ENCODE measurements at regions not wholly inside any gene's neighbourhood (a gene's known extent, or its start where the extent isn't known, plus 50 kb on each side); places are given as distances from the start of the nearest gene placed in this dataset.

DNA sequence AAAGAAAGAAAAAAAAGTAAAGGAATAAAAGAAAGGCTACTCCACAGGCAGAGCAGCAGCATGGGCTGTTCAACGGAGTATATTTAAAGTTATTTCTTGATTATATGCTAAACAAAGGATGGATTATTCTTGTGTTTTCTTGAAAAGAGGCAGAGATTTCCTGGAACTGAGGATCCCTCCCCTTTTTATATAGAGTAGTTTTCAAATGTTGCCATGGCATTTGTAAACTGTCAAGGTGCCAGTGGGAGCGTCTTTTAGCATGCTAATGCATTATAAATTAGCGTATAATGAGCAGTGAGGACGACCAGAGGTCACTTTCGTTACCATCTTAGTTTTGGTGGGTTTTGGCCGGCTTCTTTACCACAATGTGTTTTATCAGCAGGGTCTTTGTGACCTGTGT is 383.0 kb downstream of the PCNX1 start:
- DNase-seq = no peak

DNA sequence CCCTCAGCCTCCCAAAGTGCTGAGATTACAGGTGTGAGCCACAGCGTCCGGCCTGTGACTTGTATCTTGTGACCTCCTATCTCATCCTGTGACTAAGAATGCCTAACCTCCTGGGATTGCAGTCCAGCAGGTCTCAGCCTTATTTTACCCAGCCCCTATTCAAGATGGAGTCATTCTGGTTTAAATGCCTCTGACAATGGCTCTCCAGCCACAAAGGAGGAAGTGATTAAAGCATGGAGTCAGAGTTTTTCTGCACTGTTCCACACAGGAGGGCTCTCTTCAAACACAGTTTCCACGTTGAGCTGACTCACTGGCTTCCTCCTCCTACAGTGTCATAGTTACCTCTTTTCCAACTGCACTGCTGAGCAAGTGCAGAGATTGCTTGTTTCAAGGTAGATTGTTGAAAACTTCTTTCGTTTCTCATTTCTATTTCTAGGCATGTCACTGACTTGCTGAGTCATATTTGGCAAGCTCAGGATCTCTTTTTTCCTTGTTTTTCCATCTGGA is 383.8 kb downstream of the PCNX1 start:
- DNase-seq = no peak

DNA sequence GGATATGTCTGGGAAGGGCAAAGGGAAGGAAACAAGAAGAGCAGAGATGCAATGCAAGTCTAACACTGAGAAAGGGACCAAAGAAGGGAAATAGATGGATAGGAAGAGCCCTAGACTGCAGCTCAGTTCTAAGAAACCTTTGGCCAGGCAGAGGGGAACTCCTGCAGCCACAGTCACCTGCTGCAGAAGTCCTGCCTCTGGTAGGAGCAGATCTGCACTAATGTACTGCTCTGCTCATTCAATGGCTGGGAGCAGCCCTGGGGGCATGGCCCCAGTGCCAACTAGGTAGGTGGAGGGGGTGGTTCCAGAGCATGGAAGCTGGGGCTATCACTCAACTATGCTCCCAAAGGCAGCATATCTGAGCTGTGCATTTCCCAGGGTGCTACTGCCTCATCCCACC is 388.9 kb downstream of the PCNX1 start:
- no peak for DNase-seq

GRCh38 chr14:71300566-71301330 is 393.5 kb downstream of the PCNX1 start:
- no peak for DNase-seq

DNA sequence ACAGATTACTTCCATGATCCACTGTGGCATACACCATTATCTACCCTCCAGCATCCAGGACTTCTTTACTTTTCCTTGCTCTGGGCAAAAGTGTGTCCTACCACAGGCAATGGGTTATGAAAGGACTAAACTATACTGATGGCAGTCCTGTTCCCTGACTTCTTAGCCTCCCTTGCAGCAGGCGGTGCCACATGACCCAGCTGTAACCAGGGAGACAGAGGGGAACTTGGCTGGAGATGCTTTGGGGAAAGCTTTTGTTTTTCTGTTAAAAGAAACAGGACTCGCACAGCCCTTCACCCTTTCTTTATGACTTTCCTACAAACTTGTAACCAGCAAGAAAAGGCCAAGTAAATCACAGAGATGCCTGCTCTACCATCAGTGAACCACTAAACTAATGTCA is 394.4 kb downstream of the PCNX1 start:
- no peak for DNase-seq

DNA sequence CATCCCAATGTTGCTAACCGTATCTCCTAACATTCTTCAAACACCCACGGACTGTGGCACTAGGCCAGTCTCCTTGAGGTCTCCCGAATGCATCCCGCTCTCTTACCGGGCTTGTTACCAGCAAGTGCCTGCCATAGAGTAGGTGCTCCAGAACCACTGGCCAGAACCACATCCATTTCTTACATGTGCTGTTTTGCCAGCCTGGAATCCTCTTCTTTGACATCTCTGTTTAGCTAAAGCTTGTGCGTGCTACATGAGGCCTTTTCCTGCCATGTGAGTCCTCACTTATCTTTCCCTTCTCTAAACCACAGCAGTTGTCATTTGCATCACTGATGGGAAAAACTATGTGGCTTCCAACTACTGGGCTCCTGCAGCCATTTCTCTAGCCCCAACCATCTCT is 397.4 kb downstream of the PCNX1 start:
- no peak for DNase-seq

GRCh38 chr14:71308671-71309070 is 401.4 kb downstream of the PCNX1 start:
- no peak for DNase-seq

DNA sequence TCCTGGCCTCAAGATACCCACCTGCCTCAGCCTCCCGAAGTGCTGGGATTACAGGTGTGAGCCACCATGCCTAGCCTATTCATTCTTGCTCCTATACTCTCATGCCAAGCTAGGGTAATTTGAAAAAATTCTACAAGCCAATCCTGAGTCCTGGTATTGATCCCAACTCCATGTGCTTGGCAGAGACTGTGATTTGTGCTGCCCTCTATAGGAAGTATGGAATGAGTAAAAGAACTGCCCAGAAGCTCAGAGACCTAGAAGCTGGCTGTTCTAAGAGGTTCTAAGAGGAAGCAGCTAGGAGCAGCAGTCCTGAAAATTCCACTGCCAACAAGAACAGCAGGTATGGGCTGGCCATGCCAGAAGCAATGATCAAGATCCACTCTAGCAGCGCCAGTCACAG is 402.5 kb downstream of the PCNX1 start:
- DNase-seq = no peak

GRCh38 chr14:71311061-71311460 is 403.8 kb downstream of the PCNX1 start:
- no peak for DNase-seq

DNA sequence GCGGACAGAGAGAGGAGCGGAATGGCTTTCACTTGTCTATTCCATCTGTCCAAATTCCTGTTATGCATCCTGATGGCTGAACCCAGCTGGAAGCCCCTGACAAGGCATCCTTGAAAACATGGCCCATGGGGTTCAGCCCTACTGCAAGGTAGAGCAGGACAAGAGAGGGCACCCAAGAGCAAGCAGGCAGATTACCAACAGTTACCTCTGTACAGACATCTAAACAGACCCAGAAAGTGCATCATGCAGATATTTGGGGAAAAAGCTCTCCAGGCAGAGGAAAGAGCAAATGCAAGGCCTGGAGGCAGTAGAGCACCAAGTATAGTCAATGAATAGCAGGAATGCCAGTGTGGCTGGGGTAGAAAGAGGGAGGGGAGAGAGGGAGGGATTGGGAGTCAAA is 407.5 kb downstream of the PCNX1 start:
- no peak for DNase-seq

DNA sequence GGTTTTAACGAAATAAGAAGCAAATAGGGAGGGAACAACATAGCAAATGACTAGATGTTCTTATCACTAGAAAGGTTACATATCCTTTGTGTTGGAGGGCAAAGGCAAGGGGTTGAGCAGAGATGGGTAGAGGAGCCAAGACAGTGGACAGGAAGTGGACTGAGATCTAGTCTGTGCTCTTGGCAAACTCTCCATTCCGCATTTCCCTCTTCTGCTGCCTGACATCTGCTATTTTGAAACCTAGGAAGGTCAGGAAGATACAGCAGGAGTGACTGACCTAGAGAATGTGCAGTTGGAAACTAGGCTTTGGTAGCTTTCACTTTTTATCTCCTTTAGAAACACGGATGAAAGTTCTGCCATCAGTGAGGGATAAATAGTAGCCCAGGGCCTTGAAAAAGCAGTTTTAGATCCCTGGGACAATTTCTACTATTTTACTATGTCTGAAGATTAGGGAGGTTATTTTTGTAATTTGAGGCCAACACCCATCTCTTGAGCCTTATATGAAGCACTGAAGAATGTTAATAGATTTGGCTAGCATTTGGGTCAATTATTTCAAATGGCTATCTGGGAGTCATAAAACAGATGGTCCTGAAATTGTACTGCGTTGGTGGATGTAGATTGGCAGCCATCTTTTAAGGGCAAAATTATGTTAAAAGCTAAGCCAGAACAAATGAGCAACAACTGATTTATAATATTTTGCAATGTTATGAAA is 410.3 kb downstream of the PCNX1 start:
- DNase-seq = no peak

DNA sequence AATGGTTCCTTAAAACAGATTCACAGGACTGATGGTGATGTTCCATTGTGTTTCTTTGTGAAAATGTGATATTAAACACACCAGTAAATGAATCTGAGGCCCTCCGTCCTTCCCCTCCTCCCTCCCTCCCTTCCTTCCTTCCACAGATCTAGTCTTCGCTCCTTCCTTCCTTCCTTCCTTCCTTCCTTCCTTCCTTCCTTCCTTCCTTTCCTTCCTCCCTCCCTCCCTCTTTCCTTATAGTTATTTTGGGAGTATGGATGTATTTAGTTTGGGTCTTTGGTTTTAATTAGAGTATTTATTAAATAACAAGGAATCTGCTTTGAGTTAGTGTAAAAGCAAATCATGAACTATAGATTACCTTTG is 410.8 kb downstream of the PCNX1 start:
- DNase-seq = no peak

- DNase-seq = no peak
These were observed 412.4 kb downstream of the PCNX1 start for GRCh38 chr14:71319666-71320065.

GRCh38 chr14:71320107-71320733 is 413.0 kb downstream of the PCNX1 start, which contains the start of gene SIPA1L1:
SIPA1L1 (plus strand) TSS chr14:71320476.
- peak; percentile 96 for DNase-seq

GRCh38 chr14:71320734-71321573 is 413.7 kb downstream of the PCNX1 start:
- no peak for DNase-seq

- DNase-seq = no peak
These were observed 414.5 kb downstream of the PCNX1 start for GRCh38 chr14:71321574-71322315.

- no peak for DNase-seq
These were observed 415.5 kb downstream of the PCNX1 start for GRCh38 chr14:71322655-71323250.

GRCh38 chr14:71324767-71325272 is 417.6 kb downstream of the PCNX1 start:
- no peak for DNase-seq

DNA sequence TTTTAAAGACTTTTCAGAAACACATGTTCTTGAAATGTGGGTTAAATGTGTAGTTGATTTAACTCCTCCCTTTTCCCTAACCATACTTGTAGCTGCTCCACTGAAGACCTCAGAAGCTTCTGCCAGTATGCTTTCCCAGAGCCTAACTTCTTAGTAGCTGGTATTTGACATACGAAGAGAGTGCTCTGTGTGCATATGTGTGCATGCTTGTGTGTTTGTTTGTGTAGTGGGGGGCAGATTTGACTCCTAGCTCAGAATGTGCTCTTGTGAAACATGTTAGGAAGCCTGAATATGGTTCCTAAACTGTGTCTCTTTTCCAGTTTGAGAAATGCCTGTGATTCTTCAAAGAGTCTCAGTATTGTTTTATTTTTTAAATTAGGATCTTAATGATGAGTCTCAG is 420.4 kb downstream of the PCNX1 start:
- no peak for DNase-seq

DNA sequence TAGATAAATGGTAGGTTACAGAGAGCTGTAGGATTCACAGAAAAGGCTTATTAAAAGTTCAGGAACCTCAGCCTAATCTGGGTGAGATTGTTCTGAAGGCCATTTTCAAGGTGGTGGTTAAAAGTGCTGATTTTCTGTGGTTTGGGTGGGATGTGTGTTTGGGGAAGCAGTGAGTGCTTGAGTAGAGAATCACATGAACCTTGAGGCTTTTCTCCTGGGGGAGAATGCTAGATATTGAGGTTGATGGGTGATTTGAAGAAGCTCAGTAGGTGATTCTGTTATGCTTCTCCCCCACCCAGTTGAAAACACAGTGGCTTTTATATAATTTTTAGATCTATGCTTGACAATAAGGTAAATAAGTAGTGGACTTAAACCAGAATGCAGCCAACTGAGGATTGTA is 420.9 kb downstream of the PCNX1 start:
- DNase-seq = no peak

DNA sequence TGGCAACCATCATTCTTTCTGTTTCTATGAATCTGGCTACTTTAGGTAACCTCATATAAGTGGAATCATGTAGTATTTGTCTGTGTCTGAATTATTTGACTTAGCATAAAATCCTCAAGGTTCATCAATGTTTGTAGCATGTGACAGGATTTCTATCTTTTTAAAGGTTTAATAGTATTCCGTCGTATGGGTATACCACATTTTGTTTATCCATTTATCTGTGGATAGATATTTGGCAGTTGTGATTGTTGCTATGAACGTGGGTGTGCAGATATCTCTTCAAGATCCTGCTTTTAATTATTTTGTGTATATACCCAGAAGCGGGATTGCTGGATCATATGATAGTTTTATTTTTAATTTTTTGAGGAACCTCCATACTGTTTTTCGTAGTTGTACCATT is 421.7 kb downstream of the PCNX1 start:
- DNase-seq = no peak

- DNase-seq = no peak
These were observed 424.1 kb downstream of the PCNX1 start for GRCh38 chr14:71331403-71331802.

All from NCI-H1417 treated with DMSO at 0.1 percent for 48 hours (cell line).